HepG2 (cell line): ENCODE measurements at regions not wholly inside any gene's neighbourhood (a gene's known extent, or its start where the extent isn't known, plus 50 kb on each side); places are given as distances from the start of the nearest gene placed in this dataset.

Experiments
- ATAC-seq: fragments of 200-7000 bp; cut with Tn5 transposase; 3 replicates; pipeline ENCODE4 v1.9.1; 2020; ENCODE audit warnings: mild to moderate bottlenecking, moderate library complexity
- BruUV-seq: library from RNA; stranded (reverse); fragments of 400-500 nt; replicated peaks from 2 replicates; lab custom pipeline; 2021; lab: Mats Ljungman, UMichigan
- CTCF ChIA-PET: fragments of 300-600 bp; formaldehyde crosslinking; extraction: SDS; loops from one replicate; lab custom pipeline; 2021; ENCODE audit warnings: low total read pairs, inconsistent platforms, low intra/inter-chr PET ratio; lab: Yijun Ruan, JAX
- POLR2A ChIA-PET: fragments of 350-600 bp; sonication (Branson Sonifier 250); formaldehyde crosslinking; loops from one replicate; lab custom pipeline; 2020; ENCODE audit warnings: antibody characterized with exemption, inconsistent platforms; lab: Yijun Ruan, JAX
- DNase-seq: peaks from one replicate; pipeline ENCODE4 v3.0.0-alpha.2; 2015; ENCODE audit warnings: low spot score
- FAIRE-seq: peaks from 3 replicates; lab custom pipeline; 2011; peaks lifted over from hg19 to GRCh38; lab: Jason Lieb, UNC
- H2AFZ ChIP-seq: one replicate; pipeline ENCODE4 v1.6.1; 2011; ENCODE audit warnings: low read length, inconsistent platforms
- H3K27ac ChIP-seq: fragments of 300-600 bp; 3 replicates; pipeline ENCODE4 v1.8.0; 2011; ENCODE audit warnings: mixed run types, mild to moderate bottlenecking, mixed read lengths, low read length, inconsistent platforms; ENCODE audit not compliant: insufficient read depth; ENCODE audit errors: extremely low read length
- H3K27me3 ChIP-seq, 2 experiments: fragments of 200-600 bp in 1 of 2; 2 replicates in 1 of 2; 3 replicates in 1 of 2; pipeline versions ENCODE4 v1.6.0 to v1.8.0; 2011; ENCODE audit warnings: low read length in 2 of 2, mild to moderate bottlenecking in 2 of 2, moderate library complexity in 2 of 2, inconsistent platforms in 1 of 2; ENCODE audit not compliant: insufficient read depth in 2 of 2, control insufficient read depth in 1 of 2
- H3K36me3 ChIP-seq, 2 experiments: fragments of 200-600 bp in 1 of 2; replicated peaks in 1 of 2; 2 replicates in 1 of 2; 3 replicates in 1 of 2; pipeline versions ENCODE4 v1.5.1 to v1.8.0; 2011; ENCODE audit warnings: low read length in 2 of 2, inconsistent platforms in 1 of 2; ENCODE audit not compliant: insufficient read depth in 2 of 2, control insufficient read depth in 1 of 2
- H3K4me1 ChIP-seq: 2 replicates; pipeline ENCODE4 v1.5.1; 2012; ENCODE audit warnings: low read length, inconsistent platforms; ENCODE audit not compliant: insufficient read depth
- H3K4me2 ChIP-seq: 2 replicates; pipeline ENCODE4 v1.6.0; 2011; ENCODE audit warnings: low read depth, low read length, inconsistent platforms
- H3K4me3 ChIP-seq, 3 experiments: fragments of 200-600 bp in 1 of 3; sonication (generic), shearing (Covaris generic) in 1 of 3; replicated peaks in 1 of 3; 2 replicates each; pipeline ENCODE4 v1.5.1; 2011 to 2016; ENCODE audit warnings: low read length in 3 of 3, inconsistent platforms in 2 of 3, low read depth in 2 of 3, mild to moderate bottlenecking in 2 of 3, control low read depth in 1 of 3, mixed read lengths in 1 of 3; ENCODE audit not compliant: insufficient read depth in 1 of 3
- H3K79me2 ChIP-seq: one replicate; pipeline ENCODE4 v1.6.1; 2011; ENCODE audit warnings: low read length, inconsistent platforms; ENCODE audit not compliant: insufficient read depth
- H3K9ac ChIP-seq: 2 replicates; pipeline ENCODE4 v1.6.0; 2011; ENCODE audit warnings: mild to moderate bottlenecking, low read depth, low read length, inconsistent platforms; ENCODE audit not compliant: insufficient read depth
- H3K9me3 ChIP-seq: 2 replicates; pipeline ENCODE4 v1.5.1; 2012; ENCODE audit warnings: mild to moderate bottlenecking, low read length
- H4K20me1 ChIP-seq: 2 replicates; pipeline ENCODE4 v1.6.0; 2011; ENCODE audit warnings: inconsistent platforms, mild to moderate bottlenecking, low read length, moderate library complexity; ENCODE audit not compliant: insufficient read depth
- ATF1 ChIP-seq: IDR thresholded peaks from 2 replicates; pipeline ENCODE4 v1.6.1; 2016; ENCODE audit warnings: mild to moderate bottlenecking, control low read depth
- CHD2 ChIP-seq: IDR thresholded peaks from 2 replicates; pipeline ENCODE4 v1.6.1; 2011; ENCODE audit warnings: low read depth, low read length, improper control_type of control experiment
- FOSL2 ChIP-seq: sonication (generic); formaldehyde crosslinking; IDR thresholded peaks from 2 replicates; pipeline ENCODE4 v1.4.0; 2020; ENCODE audit warnings: missing genetic modification reagents
- HNRNPH1 ChIP-seq: fragments of 200-400 bp; formaldehyde crosslinking; optimal IDR thresholded peaks from 2 replicates; pipeline ENCODE3; 2017; ENCODE audit warnings: mild to moderate bottlenecking, low read depth, low read length
- MEF2D ChIP-seq: sonication (generic); formaldehyde crosslinking; IDR thresholded peaks from 2 replicates; pipeline ENCODE4 v1.5.1; 2020; ENCODE audit warnings: mild to moderate bottlenecking, missing genetic modification reagents
- SAP130 ChIP-seq: IDR thresholded peaks from 2 replicates; pipeline ENCODE4 v1.6.1; 2016; ENCODE audit warnings: low read depth
- SMAD1 ChIP-seq: sonication (generic); formaldehyde crosslinking; IDR thresholded peaks from 2 replicates; pipeline ENCODE4 v1.4.0; 2020; ENCODE audit warnings: missing genetic modification reagents, low read depth, mild to moderate bottlenecking, borderline replicate concordance
- SNRNP70 ChIP-seq: fragments of 200-400 bp; formaldehyde crosslinking; IDR thresholded peaks from 2 replicates; pipeline ENCODE4 v1.6.1; 2017; ENCODE audit warnings: mild to moderate bottlenecking, low read depth, low read length, moderate library complexity
- SOX6 ChIP-seq, 2 experiments: fragments of 450-650 bp in 1 of 2; sonication (generic) in 1 of 2; formaldehyde crosslinking in 1 of 2; IDR thresholded peaks; 2 replicates each; pipeline versions ENCODE4 v1.4.0 to v1.6.1; 2017 to 2020; ENCODE audit warnings: antibody characterized with exemption in 1 of 2, mild to moderate bottlenecking in 1 of 2, missing genetic modification reagents in 1 of 2
- TCF12 ChIP-seq, 2 experiments: fragments of 450-650 bp in 1 of 2; sonication (generic) in 1 of 2; formaldehyde crosslinking in 1 of 2; IDR thresholded peaks; 2 replicates each; pipeline versions ENCODE4 v1.6.1 to v1.8.0; 2017 to 2022; ENCODE audit warnings: antibody characterized with exemption in 1 of 2, mild to moderate bottlenecking in 1 of 2, missing genetic modification reagents in 1 of 2, moderate library complexity in 1 of 2
- ZMAT3 ChIP-seq: sonication (generic); formaldehyde crosslinking; conservative IDR thresholded peaks from 2 replicates; pipeline ENCODE4 v1.7.0; 2021; ENCODE audit warnings: missing genetic modification reagents
- ZNF589 ChIP-seq: sonication (generic); formaldehyde crosslinking; conservative IDR thresholded peaks from 2 replicates; pipeline ENCODE4 v1.8.0; 2022; ENCODE audit warnings: mild to moderate bottlenecking, moderate library complexity, missing genetic modification reagents
- ZNF615 ChIP-seq: sonication (generic); formaldehyde crosslinking; IDR thresholded peaks from 2 replicates; pipeline ENCODE4 v1.5.0; 2020; ENCODE audit warnings: mild to moderate bottlenecking, missing genetic modification reagents, borderline replicate concordance
- WGBS: methylation state at CpG from one replicate; pipeline ENCODE4 v1.1.6; 2017; ENCODE audit warnings: low lambda C conversion rate; 5-methylcytosine and 5-hydroxymethylcytosine counted together
- in situ Hi-C: cut with HindIII; loops from 2 replicates; pipeline ENCODE4 v1.10.0; 2017; ENCODE audit warnings: low pct_unique_long_range_greater_than_20kb; ENCODE audit not compliant: extremely low pct_ligation_motif_present
- intact Hi-C: fragments of 100-400 bp; cut with micrococcal nuclease; formaldehyde crosslinking; loops from one replicate; pipeline ENCODE4 v1.10.0; 2022; ENCODE audit not compliant: unreplicated experiment
- TF ChIP-seq, protein P1 (sequence below): IDR thresholded peaks from 2 replicates; pipeline ENCODE4 v1.6.1; 2016; ENCODE audit warnings: mild to moderate bottlenecking, missing biosample characterization, missing genetic modification reagents
- TF ChIP-seq, protein P2 (sequence below): sonication (generic); formaldehyde crosslinking; IDR thresholded peaks from 2 replicates; pipeline ENCODE4 v1.4.0; 2020; ENCODE audit warnings: mild to moderate bottlenecking, missing genetic modification reagents, borderline replicate concordance
- TF ChIP-seq, protein P3 (sequence below): sonication (generic); formaldehyde crosslinking; IDR thresholded peaks from 2 replicates; pipeline ENCODE4 v1.5.1; 2020; ENCODE audit warnings: mild to moderate bottlenecking, missing genetic modification reagents, borderline replicate concordance

DNA sequence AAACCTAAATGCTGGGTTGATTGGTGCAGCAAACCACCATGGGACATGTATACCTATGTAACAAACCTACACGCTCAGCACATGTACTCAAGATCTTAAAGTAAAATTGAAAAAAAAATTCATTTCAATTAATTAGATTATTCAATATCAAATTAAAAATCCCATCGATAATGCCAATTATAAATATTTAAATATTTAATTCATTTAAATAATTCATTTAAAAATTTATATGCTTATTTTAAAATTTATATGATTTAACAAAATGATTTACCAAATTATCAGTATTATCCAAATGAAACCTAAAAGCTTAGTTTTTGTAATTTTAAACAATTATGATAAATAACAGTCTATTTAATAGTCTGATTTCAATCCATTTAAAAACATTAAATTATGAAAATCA is 560.4 kb downstream of the NUP35 start (continued):
- TF ChIP-seq ZNF589 (CRISPR knock-in tag): no peak
- TF ChIP-seq SMAD1 (CRISPR knock-in tag): no peak
- TF ChIP-seq FOSL2: no peak
- no peak for TF ChIP-seq MEF2D (CRISPR knock-in tag)
- TF ChIP-seq TCF12 (IDR thresholded peaks at IDR 0.05): no peak
- no peak for TF ChIP-seq TCF12 (CRISPR knock-in tag; IDR thresholded peaks at IDR 0.05)
- TF ChIP-seq, protein P1, sequence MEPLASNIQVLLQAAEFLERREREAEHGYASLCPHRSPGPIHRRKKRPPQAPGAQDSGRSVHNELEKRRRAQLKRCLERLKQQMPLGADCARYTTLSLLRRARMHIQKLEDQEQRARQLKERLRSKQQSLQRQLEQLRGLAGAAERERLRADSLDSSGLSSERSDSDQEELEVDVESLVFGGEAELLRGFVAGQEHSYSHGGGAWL (CRISPR knock-in tag): no peak
- TF ChIP-seq SNRNP70: no peak
- no peak for TF ChIP-seq ZMAT3
- TF ChIP-seq SOX6 (IDR thresholded peaks at IDR 0.05): no peak
- TF ChIP-seq SOX6 (CRISPR knock-in tag; IDR thresholded peaks at IDR 0.05): no peak

DNA sequence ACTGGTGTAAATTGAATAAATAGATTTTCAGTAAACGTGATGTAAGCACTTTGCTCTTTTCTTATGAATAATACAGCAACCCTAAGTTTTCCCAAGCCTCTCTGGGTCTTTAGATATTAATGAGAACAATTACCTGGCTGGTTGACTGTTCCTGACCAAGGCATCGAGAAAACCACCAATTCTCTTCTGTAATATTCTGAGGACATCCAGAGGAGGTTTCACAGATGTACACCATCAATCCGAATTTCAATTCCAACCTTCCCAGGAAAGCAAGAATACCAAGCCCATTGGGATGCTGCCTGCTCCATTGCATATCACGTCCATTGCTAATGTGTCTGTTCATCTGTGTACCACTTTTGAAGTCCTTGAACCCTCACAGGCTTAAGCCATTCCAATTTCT is 571.8 kb downstream of the NUP35 start:
- TF ChIP-seq ATF1 (CRISPR knock-in tag) (no peak), HNRNPH1 (no peak), CHD2 (no peak), ZNF615 (no peak), SAP130 (CRISPR knock-in tag) (no peak)
- TF ChIP-seq, protein P2, sequence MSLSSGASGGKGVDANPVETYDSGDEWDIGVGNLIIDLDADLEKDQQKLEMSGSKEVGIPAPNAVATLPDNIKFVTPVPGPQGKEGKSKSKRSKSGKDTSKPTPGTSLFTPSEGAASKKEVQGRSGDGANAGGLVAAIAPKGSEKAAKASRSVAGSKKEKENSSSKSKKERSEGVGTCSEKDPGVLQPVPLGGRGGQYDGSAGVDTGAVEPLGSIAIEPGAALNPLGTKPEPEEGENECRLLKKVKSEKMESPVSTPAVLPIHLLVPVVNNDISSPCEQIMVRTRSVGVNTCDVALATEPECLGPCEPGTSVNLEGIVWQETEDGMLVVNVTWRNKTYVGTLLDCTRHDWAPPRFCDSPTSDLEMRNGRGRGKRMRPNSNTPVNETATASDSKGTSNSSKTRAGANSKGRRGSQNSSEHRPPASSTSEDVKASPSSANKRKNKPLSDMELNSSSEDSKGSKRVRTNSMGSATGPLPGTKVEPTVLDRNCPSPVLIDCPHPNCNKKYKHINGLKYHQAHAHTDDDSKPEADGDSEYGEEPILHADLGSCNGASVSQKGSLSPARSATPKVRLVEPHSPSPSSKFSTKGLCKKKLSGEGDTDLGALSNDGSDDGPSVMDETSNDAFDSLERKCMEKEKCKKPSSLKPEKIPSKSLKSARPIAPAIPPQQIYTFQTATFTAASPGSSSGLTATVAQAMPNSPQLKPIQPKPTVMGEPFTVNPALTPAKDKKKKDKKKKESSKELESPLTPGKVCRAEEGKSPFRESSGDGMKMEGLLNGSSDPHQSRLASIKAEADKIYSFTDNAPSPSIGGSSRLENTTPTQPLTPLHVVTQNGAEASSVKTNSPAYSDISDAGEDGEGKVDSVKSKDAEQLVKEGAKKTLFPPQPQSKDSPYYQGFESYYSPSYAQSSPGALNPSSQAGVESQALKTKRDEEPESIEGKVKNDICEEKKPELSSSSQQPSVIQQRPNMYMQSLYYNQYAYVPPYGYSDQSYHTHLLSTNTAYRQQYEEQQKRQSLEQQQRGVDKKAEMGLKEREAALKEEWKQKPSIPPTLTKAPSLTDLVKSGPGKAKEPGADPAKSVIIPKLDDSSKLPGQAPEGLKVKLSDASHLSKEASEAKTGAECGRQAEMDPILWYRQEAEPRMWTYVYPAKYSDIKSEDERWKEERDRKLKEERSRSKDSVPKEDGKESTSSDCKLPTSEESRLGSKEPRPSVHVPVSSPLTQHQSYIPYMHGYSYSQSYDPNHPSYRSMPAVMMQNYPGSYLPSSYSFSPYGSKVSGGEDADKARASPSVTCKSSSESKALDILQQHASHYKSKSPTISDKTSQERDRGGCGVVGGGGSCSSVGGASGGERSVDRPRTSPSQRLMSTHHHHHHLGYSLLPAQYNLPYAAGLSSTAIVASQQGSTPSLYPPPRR (CRISPR knock-in tag): no peak
- TF ChIP-seq, protein P3, sequence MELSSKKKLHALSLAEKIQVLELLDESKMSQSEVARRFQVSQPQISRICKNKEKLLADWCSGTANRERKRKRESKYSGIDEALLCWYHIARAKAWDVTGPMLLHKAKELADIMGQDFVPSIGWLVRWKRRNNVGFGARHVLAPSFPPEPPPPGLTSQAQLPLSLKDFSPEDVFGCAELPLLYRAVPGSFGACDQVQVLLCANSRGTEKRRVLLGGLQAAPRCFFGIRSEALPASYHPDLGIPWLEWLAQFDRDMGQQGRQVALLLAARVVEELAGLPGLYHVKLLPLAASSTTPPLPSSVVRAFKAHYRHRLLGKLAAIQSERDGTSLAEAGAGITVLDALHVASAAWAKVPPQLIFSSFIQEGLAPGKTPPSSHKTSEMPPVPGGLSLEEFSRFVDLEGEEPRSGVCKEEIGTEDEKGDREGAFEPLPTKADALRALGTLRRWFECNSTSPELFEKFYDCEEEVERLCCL (CRISPR knock-in tag): no peak
- TF ChIP-seq, all 625 proteins: peak for 0
- H3K27me3 ChIP-seq: no peaks in the 10 kb centered on the region
- H3K9me3 ChIP-seq: peaks cover 62% of the 10 kb centered on the region
- no peak overlapping the region for H2AFZ ChIP-seq
- intact Hi-C loops (no loop called here), in situ Hi-C loops (no loop called here)
- no peak overlapping the region for H3K27ac ChIP-seq
- FAIRE-seq (no peak), DNase-seq (no peak), ATAC-seq (no peak)
- CTCF ChIA-PET: no interaction called here
- no TSS peak for BruUV-seq
- H3K4me2 ChIP-seq: no peak overlapping the region
- H3K4me1 ChIP-seq: no peaks in the 10 kb centered on the region
- H3K9ac ChIP-seq: no peak overlapping the region
- H3K36me3 ChIP-seq: no peaks in the 10 kb centered on the region
- no peaks in the 10 kb centered on the region for H4K20me1 ChIP-seq
- H3K4me3 ChIP-seq: no peak overlapping the region
- POLR2A ChIA-PET: no interaction called here
- 1% methylated on average over 4 of the region's 4 CpGs for WGBS
- H3K79me2 ChIP-seq: no peaks in the 10 kb centered on the region
